A673 (cell line): ENCODE measurements at regions not wholly inside any gene's neighbourhood (a gene's known extent, or its start where the extent isn't known, plus 50 kb on each side); places are given as distances from the start of the nearest gene placed in this dataset.

Experiments used
- BruUV-seq: library from RNA; stranded (reverse); fragments of 400-500 nt; replicated peaks from 2 replicates; lab custom pipeline; 2021; lab: Mats Ljungman, UMichigan
- CTCF ChIA-PET: fragments of 300-600 bp; sonication (Branson Sonifier 250); formaldehyde crosslinking; loops from one replicate; lab custom pipeline; 2022; ENCODE audit warnings: antibody characterized with exemption; lab: Charles Lee
- POLR2A ChIA-PET: fragments of 300-600 bp; sonication (Branson Sonifier 250); formaldehyde crosslinking; loops from one replicate; lab custom pipeline; 2022; ENCODE audit warnings: antibody characterized with exemption; ENCODE audit not compliant: low non-redundant PET; lab: Charles Lee
- DNase-seq: peaks from one replicate; pipeline ENCODE4 v3.0.0-alpha.2; 2015; ENCODE audit warnings: low spot score
- H3K27ac ChIP-seq: fragments of 200-600 bp; sonication (generic); 2 replicates; pipeline ENCODE4 v1.5.1; 2016; ENCODE audit warnings: mixed run types, low read depth, mild to moderate bottlenecking, mixed read lengths, antibody characterized with exemption, low read length; ENCODE audit not compliant: poor library complexity, severe bottlenecking
- H3K27me3 ChIP-seq: fragments of 200-600 bp; sonication (generic); replicated peaks from 2 replicates; pipeline ENCODE4 v1.6.1; 2017; ENCODE audit warnings: mixed run types, low read depth, mild to moderate bottlenecking, mixed read lengths, antibody characterized with exemption, low read length; ENCODE audit not compliant: insufficient read depth, poor library complexity
- H3K36me3 ChIP-seq: fragments of 200-600 bp; sonication (generic); 2 replicates; pipeline ENCODE4 v1.6.1; 2016; ENCODE audit warnings: mixed run types, mild to moderate bottlenecking, mixed read lengths, antibody characterized with exemption, low read length; ENCODE audit not compliant: insufficient read depth, poor library complexity, severe bottlenecking
- H3K4me1 ChIP-seq: fragments of 200-600 bp; sonication (generic); 2 replicates; pipeline ENCODE4 v1.6.1; 2017; ENCODE audit warnings: mixed run types, mild to moderate bottlenecking, mixed read lengths, antibody characterized with exemption, low read length; ENCODE audit not compliant: insufficient read depth, poor library complexity, severe bottlenecking
- H3K4me3 ChIP-seq: fragments of 200-600 bp; sonication (generic); 2 replicates; pipeline ENCODE4 v1.5.1; 2016; ENCODE audit warnings: low read depth, mixed run types, mild to moderate bottlenecking, mixed read lengths, low read length; ENCODE audit not compliant: poor library complexity, severe bottlenecking
- H3K9me3 ChIP-seq: fragments of 200-600 bp; sonication (generic); 2 replicates; pipeline ENCODE4 v1.6.1; 2016; ENCODE audit warnings: mixed run types, low read depth, mild to moderate bottlenecking, mixed read lengths, antibody characterized with exemption, low read length; ENCODE audit not compliant: poor library complexity, severe bottlenecking
- CTCF ChIP-seq: fragments of 300-800, 200-600 bp; sonication (generic); conservative IDR thresholded peaks from 2 replicates; pipeline ENCODE4 v1.5.1; 2017; ENCODE audit warnings: low read depth, mild to moderate bottlenecking, antibody characterized with exemption, low read length, moderate library complexity, mixed read lengths
- EZH2 ChIP-seq: fragments of 200-600 bp; sonication (generic); IDR thresholded peaks from 2 replicates; pipeline ENCODE4 v1.6.1; 2017; ENCODE audit warnings: borderline replicate concordance, low read depth, mild to moderate bottlenecking, mixed read lengths, antibody characterized with exemption, low read length; ENCODE audit not compliant: poor library complexity, severe bottlenecking
- intact Hi-C: fragments of 100-400 bp; cut with micrococcal nuclease; formaldehyde crosslinking; loops from one replicate; pipeline ENCODE4 v1.10.0; 2022; ENCODE audit not compliant: unreplicated experiment

- Histone ChIP-seq H3K27me3 (no peaks in the 10 kb centered on the region), H3K4me3 (no peak overlapping the region), H3K36me3 (no peaks in the 10 kb centered on the region), H3K9me3 (no peaks in the 10 kb centered on the region), H3K4me1 (no peaks in the 10 kb centered on the region), H3K27ac (no peak overlapping the region)
- intact Hi-C loops: no loop called here
- no TSS peak for BruUV-seq
- ChIA-PET POLR2A (no interaction called here), CTCF (no interaction called here)
- DNase-seq: no peak
- TF ChIP-seq EZH2: no peak
- TF ChIP-seq CTCF: no peak
These were observed 55.1 kb downstream of the KIF4B start for GRCh38 chr5:155068616-155069100.

GRCh38 chr5:155069961-155070360, 56.4 kb downstream of the KIF4B start:
- H3K9me3 ChIP-seq: no peaks in the 10 kb centered on the region
- H3K4me3 ChIP-seq: no peak overlapping the region
- no peaks in the 10 kb centered on the region for H3K4me1 ChIP-seq
- no peaks in the 10 kb centered on the region for H3K27me3 ChIP-seq
- intact Hi-C loops: no loop called here
- H3K27ac ChIP-seq: no peak overlapping the region
- CTCF ChIA-PET: no interaction called here
- POLR2A ChIA-PET: no interaction called here
- no peak for DNase-seq
- H3K36me3 ChIP-seq: no peaks in the 10 kb centered on the region
- BruUV-seq: no TSS peak
- TF ChIP-seq CTCF (no peak), EZH2 (no peak)

- no peak for TF ChIP-seq EZH2
- no peak for TF ChIP-seq CTCF
- Histone ChIP-seq H3K9me3 (no peaks in the 10 kb centered on the region), H3K27me3 (no peaks in the 10 kb centered on the region), H3K27ac (no peak overlapping the region), H3K4me3 (no peak overlapping the region), H3K36me3 (no peaks in the 10 kb centered on the region), H3K4me1 (no peaks in the 10 kb centered on the region)
- no peak for DNase-seq
- ChIA-PET POLR2A (no interaction called here), CTCF (no interaction called here)
- intact Hi-C loops: no loop called here
- no TSS peak for BruUV-seq
These were observed 57.2 kb downstream of the KIF4B start for GRCh38 chr5:155070781-155071180.
